ENCODE measurements at regions not wholly inside any gene's neighbourhood (a gene's known extent, or its start where the extent isn't known, plus 50 kb on each side); places are given as distances from the start of the nearest gene placed in this dataset.

DNA sequence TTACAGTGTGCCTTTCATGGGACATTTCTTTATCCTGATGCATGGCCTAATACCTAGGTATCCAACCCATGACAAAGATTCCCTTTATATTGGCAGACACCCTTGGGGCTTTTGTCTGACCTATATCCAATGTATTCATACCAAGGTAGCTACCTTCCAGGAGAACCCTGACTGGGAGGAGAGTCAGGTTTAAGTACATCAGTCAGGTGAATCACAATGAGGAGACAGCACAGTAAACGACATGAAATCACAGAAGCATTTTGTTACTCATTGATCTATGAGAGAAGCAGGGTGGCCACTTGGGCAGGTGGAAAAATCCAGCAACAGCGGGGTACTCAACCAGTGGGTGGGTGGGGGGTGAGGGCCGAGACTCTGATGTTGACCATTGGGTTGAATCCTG lies 527.4 kb upstream of the ATXN8OS start:
- H3K27ac ChIP-seq = peak overlapping the region; percentile 81

DNA sequence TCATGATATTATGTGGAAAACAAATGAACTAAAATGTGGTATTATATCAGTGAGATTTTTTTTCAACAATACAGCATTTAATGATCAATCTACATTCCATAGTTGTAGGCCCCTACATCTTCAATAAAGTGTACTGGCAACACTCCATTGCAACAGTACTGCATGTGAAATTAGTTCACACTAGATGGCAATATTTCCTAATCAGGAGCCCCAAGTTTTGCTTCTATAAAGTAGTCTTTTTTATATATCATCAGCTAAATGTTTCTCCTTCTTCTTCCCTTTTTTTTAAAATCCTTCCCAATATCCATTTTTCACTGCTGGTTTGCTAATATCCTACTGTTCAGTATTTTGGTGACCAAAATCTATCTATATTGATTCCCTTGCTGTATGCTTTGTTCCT lies 528.3 kb upstream of the ATXN8OS start:
- H3K27ac ChIP-seq = peak overlapping the region; percentile 81
- DNase-seq (ENCODE audit: low read depth, low spot score) = no peak

More for the DNA sequence above, 527.4 kb upstream of the ATXN8OS start:
- peak; percentile 70 for DNase-seq (ENCODE audit: low read depth, low spot score)

DNA sequence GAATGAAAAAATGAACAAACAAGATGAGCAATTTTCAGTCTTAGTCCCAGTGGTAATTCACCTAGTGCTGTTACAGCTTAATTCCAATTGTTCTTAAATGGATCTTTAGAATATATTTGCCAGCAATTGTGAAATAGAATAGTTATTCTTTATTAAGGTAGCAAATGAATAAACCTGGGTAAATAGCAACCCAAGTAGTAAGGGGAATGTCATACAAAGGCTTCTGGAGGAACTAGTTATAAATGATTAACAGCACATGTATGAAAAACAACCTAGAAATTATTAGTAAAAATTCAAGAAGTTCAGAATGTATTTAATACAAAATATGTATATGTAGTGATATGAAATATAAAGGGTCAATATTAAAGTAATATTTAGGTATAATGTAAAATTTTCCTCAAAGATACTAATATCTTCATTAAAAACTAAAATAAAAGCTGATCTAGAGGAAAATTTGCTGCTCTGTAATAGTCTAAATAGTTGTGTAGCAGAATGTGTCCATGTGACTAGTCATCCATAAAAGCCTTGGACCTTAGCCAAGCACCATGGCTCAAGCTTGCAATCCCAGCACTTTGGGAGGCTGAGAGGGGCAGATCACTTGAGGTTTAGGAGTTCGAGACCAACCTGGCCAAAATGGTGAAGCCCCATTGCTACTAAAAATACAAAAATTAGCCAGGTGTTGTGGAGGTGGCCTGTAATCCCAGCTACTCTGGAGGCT lies 535.9 kb upstream of the ATXN8OS start:
- no peak for DNase-seq (ENCODE audit: low read depth, low spot score)
- H3K27ac ChIP-seq = no peak overlapping the region

DNA sequence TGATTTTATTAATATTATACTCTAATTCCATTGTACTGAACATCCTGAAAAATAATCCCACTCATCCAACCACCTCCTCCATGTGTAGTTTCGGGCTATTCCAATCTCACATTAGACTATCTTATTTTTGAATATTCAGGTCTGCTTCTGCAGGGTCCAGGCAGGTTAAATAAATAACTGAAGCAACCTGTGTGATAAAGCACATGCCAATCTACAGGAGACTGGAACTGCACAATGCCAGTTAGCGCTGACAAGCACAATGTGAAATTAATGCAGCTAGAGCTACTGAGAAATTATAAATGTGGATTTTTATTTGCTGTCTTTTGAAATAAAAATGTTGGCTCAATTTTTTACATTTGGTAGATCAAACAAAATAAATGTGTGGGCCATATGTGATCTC lies 540.1 kb upstream of the ATXN8OS start:
- DNase-seq (ENCODE audit: low read depth, low spot score) = no peak
- no peak overlapping the region for H3K27ac ChIP-seq

DNA sequence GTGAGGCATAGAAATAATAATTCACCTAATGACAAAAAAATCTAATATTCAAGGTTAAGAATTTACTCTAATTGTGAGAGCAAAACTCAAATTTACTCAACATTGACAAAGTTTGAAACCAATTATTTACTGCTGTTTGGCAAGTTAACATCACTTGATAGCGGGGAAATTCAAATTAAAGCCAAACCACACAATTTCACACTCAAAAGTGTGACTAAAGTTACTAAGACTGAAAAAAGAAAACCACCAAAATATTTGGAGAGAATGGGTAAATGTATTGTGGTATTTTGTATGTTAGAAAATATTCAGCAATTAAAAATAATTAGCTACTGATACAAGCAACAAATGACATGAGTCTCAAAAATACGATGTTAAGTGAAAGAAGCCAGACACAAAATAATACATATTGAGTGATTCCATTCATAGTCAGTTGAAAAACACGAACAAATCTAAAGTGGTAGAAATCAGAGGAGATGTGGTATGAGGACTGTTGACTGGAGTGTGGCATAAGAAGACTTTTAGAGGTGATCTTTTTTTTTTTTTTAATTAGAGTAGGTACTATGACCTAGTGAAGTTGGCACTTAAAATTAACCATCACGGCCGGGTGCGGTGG lies 541.4 kb upstream of the ATXN8OS start:
- no peak for DNase-seq (ENCODE audit: low read depth, low spot score)
- H3K27ac ChIP-seq = no peak overlapping the region

DNA sequence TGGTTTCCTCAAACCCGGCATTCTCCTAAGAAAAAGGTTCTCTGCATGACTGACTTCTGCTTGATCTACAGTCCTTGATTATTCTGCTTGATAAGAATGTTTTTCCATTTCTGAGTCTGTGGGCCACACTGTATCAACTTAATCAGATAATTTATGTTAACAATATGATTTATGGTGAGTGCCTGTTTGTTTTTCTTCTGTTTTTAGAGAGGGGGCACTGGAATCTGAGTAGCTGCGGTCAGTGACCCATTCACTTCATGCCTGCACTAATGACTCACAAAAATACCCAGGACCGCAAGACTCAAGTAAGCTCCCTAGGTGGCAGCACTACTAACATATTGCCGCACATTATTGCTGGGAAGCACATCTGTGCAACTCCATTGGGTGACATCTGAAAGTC lies 542.3 kb upstream of the ATXN8OS start:
- no peak overlapping the region for H3K27ac ChIP-seq
- peak; percentile 22 for DNase-seq (ENCODE audit: low read depth, low spot score)

DNA sequence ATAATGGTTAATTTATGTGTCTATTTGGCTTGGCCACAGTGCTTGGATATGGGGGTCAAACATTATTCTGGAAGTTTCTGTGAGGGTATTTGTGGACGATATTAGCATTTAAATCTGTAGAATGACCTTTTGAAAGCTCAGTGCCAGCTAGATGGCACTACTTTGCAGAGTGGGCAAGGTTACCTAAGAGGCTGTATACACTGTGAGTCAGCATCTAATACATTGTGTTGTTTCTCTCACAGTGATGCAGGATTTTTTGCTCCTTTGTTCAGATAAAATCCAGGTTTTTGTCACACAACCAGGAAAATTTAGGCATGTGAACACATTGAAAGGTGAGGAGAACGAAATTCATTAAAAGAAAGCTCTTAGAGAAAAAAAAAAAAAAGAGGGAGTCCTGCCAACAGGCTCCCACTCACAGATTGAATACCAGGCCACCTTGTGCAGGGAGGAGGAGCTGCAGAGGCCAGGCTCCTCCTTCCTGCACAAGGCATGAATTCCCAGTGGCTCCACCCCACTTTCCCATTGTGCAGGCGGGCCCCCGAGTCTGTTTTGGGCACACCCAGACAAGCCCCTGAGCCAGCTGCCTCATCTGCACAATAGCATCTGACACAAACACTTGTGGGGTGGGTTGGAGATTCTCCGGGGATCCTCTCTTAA lies 551.0 kb upstream of the ATXN8OS start:
- H3K27ac ChIP-seq = no peak overlapping the region
- no peak for DNase-seq (ENCODE audit: low read depth, low spot score)

DNA sequence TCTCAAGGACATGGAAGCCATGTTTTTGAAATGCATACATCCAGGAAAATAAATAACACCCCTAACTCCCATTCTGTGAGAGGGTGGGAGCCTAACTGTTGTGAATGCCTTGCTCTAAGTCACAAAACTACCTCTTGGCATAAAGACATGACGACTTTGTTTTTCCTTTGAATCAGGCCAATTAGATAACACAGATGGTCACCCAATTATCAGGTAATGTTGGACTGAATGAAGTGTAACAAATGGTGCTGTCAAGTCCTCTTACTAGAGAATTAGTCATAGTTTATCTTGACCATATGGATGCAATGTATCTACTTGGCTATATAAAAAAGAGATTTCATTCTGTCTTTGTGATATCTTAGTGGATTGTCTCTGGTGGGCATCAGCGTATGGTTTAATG lies 553.6 kb upstream of the ATXN8OS start:
- DNase-seq (ENCODE audit: low read depth, low spot score) = no peak
- no peak overlapping the region for H3K27ac ChIP-seq

DNA sequence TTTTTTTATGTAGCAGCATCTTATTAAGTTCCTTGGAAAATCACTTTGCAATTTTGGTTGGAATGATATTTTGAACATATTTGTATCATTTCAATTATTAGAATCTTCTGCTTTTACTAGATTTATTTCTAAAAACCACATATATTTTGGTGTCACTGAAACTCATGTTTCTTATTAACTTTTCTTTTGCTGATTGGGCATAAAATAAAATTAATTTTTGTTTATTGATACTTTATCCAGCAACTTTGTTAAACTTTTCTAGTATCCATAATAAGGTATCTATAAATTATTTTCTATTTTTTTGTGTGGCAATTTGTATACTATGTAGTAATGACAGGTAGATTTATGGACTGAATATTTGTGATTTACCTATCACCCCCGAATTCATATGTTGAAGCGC lies 556.4 kb upstream of the ATXN8OS start:
- no peak overlapping the region for H3K27ac ChIP-seq
- DNase-seq (ENCODE audit: low read depth, low spot score) = no peak

DNA sequence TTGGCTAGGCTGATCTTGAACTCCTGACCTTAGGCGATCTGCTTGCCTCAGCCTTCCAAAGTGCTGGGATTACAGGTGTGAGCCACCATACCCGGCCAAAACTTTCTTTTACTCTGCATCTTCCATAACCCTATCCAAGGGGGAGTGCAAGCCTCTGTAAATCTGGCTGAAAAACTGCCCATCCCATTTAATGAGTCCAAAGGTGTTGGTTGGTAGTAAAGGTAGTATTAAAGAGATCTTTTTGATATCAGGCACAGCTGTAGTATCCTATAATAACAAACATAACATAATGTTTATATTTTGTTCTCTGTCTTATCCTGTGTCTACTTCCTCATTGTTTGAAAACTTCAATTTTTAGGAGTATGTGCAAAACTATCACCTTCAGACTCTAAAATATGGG lies 559.8 kb upstream of the ATXN8OS start:
- no peak overlapping the region for H3K27ac ChIP-seq
- DNase-seq (ENCODE audit: low read depth, low spot score) = no peak

DNA sequence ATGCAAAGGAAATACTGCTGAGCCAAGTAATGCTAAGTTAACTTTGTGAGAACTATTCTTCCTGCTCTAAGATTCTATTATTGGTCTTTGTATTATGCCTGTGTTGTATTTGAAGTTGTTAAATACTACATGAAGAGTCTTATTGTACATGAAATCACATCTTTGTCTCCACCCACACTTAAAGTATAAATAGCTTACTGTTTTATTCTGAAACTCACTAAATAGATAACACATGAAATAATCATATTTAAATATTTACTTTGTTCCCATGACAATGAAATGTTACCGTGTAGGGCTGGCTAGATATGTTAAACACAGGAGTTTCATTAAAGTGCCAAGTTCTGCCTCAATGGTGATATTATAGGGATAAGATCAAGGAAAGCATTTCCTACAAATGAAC lies 562.1 kb upstream of the ATXN8OS start:
- no peak for DNase-seq (ENCODE audit: low read depth, low spot score)
- H3K27ac ChIP-seq = no peak overlapping the region

DNA sequence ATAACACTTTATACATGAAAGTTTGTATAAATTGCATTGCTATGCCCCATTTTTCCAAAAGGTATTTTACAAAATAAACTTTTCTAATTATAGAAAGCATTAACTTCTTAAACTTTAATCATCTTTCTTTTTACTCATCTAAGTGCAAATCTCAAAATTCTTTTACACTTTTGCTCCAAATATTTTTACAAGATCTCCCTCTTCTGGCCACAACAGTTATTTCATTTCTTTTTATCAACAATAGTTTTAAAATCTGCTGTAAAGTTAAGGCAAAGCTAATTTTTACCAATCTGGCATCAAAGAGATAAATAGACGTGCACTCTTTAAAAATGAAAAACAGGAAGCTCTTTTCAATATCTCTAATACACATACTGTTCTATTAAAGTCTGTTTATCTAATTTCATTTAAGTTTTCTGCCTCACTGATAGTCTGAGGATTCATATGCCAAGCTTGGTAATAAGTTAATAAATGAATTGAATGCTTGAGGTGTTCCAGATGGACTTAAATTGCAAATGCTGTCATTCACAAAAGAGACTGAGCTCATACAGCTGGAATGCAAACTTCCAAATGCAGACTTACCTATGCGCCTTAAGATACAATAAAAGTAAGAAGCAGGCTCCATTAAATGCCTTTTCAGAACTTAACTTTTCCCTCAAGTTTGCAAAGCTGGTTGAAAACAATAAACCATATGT lies 583.0 kb upstream of the ATXN8OS start:
- no peak for DNase-seq (ENCODE audit: low read depth, low spot score)
- H3K27ac ChIP-seq = no peak overlapping the region

DNA sequence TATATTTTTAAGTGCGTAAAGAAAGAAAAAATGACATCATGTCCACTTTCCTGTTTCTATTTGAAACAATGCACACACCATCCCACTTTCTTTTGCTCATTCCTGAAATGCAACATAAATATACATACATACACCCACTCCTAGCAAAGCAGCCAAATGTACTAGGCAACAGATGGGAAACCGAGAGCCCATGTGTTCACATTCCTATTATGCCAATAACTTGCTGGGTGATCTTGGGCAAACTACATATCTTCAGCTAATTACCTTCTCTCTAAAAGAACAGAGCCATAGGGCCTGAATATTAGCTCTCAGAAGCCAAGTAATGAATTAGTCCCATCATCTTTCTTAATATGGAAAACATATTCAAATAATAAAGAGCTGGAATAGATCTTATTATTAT lies 610.6 kb upstream of the ATXN8OS start:
- no peak for DNase-seq (ENCODE audit: low read depth, low spot score)
- H3K27ac ChIP-seq = no peak overlapping the region

DNA sequence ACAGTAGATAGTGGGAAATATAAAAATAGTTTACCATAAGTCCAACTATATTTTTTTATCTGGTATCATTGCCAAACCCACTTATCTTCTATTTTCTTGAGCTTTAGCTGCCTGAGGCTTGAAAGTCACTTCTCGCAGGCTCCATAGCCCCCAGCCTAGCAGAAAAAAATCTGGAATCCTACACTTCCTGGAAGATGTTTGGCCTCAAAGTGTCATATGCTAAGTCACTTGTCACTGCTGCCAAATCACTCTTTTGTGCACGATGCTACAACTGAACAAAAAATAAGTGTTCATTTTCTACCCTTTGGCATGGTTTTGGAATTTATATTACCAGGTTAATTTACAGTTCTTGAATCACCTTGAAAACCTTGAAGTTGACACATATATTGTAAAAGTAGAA lies 612.5 kb upstream of the ATXN8OS start:
- no peak for DNase-seq (ENCODE audit: low read depth, low spot score)
- H3K27ac ChIP-seq = no peak overlapping the region

DNA sequence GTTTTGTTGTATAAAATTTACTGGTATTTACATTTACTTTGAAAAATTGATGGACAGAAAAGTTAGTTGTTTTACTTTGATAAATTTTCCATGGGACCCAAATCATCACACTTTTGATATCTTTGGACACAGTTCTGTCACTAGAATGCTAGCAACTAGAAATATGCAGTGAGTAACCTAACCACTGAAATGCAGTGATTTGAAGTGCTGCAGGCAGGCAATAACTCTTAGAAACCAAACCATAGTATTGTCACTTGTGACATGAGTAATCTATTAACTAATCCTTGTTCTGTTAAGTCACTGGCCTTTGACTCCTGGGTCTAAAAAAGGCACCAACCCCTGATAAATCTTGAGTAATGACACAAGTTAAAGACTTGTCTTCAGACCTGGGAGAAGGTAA lies 620.0 kb upstream of the ATXN8OS start:
- DNase-seq (ENCODE audit: low read depth, low spot score) = no peak
- H3K27ac ChIP-seq = no peak overlapping the region

DNA sequence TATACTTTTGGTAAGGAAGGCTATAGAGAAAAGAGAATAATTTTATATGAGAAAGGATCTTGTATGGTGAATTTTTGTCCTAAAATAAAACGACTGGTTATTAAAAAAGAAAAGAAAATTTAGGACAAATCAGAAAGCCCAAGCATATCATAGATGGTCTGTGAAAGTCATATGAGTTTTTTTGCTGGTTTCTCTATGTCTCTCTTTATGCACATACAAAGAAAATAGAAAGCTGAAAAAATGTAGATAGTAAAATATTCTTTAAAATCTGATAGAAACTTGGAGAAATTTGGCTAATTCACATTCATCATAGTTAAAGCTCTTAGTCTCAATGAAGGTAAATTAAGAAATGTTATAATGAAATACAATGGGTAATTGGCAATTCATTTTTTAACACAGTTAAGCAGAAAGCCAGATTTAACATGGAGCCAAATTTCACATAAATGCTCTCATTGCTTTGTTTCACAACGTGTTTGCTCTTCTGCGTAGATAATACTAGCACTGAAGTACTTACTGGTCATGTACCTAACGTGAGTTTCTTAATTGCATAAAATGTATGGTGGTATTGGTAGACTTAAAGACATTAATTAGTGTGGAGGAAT lies 621.5 kb upstream of the ATXN8OS start:
- no peak for DNase-seq (ENCODE audit: low read depth, low spot score)
- no peak overlapping the region for H3K27ac ChIP-seq

DNA sequence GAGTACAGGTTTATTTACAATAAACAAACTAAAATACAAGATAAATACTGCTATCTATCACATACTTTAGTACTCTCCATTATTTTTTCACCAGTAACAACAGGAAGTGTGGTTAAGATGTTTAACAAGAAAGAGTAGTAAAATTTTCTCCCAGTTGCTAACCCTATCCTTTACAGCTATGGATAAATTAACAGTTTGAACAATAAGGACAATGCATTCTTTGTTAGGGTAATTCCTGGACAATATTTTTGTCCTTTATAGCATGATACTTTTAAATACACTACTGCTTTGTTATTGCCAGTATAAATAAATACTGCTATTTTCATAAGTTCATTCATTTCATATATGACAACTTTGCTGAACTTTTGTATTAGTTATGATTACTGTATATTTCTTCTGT lies 630.2 kb upstream of the ATXN8OS start:
- no peak for DNase-seq (ENCODE audit: low read depth, low spot score)
- H3K27ac ChIP-seq = no peak overlapping the region

DNA sequence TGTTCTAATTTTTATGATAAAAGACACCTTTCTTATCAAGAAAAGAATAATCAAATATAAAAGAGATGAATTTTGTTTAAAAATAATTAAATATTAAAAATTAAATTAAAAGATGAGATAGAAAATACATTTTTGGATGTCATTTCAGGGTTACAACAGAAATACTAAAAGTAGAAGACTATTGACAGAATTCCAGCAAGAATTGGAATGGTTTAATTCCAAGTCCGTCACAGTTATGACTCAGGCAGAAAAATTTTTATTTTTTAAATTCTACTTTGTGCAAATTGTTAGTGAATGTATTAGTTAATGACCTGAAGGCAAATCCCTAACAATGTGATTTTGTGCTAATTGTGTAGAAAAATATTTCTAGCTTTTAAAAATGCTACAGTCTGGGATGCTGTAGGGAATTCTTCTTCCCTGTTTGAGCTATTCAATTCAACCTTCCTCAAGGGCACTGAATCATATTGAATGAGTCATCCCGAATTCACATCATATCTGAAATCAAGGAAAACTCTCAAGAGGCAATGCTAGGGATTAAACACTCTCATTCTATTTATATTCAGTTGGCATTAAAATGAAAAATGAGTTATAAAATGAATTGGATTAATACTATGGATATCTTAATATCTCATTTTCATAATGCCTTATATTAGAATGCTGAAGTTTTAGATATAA lies 633.5 kb upstream of the ATXN8OS start:
- H3K27ac ChIP-seq = no peak overlapping the region
- DNase-seq (ENCODE audit: low read depth, low spot score) = no peak

DNA sequence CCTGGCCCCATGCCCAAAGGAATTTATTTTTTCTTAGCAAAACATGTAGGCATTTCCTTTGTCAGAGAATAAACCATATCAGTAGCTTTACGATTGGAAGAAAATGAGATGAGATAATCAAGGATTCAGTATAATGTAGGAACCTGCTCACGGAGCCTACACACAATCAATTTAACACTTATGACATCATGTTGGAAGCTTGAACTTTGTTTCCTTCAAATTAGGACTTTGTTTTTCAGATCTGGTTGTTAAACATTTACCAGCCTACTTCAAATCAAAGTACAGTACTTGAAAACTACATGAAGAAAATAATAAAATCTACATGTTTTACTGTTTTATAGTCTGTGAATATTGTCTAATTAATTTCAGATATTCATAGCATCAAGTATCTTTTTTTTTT lies 639.0 kb upstream of the ATXN8OS start:
- no peak for DNase-seq (ENCODE audit: low read depth, low spot score)
- H3K27ac ChIP-seq = no peak overlapping the region

DNA sequence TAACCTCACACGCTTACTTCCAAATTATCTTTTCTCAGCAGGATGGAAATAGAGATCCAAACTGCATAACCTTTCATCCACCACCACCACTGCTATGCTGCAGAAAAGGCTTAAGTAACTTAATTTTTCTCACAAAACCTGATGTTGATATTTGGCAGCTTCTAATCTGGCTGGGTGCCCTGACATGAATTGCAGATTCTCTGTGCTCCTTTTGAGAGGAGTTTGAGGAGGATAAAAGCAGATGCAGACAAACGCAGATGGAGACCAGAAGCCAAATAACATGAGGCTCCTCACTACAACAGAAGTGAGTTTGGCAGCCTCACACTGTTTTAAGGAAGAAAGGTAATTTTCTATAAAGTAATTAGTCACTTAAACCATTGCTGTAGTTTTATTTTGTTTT lies 646.2 kb upstream of the ATXN8OS start:
- no peak for DNase-seq (ENCODE audit: low read depth, low spot score)
- H3K27ac ChIP-seq = no peak overlapping the region
